K562 (cell line): ENCODE measurements at regions not wholly inside any gene's neighbourhood (a gene's known extent, or its start where the extent isn't known, plus 50 kb on each side); places are given as distances from the start of the nearest gene placed in this dataset.

Experiments used
- ATAC-seq: fragments of 200-7000 bp; cut with Tn5 transposase; 3 replicates; pipeline ENCODE4 v1.9.1; 2020; ENCODE audit warnings: moderate library complexity
- BruUV-seq: library from RNA; stranded (reverse); fragments of 400-500 nt; replicated peaks from 2 replicates; lab custom pipeline; 2021; lab: Mats Ljungman, UMichigan
- CTCF ChIA-PET: fragments of 300-600 bp; formaldehyde crosslinking; extraction: SDS; loops from one replicate; lab custom pipeline; 2021; ENCODE audit warnings: low intra/inter-chr PET ratio; lab: Yijun Ruan, JAX
- POLR2A ChIA-PET: fragments of 300-600, 350-650 bp; sonication (Branson Sonifier 250); formaldehyde crosslinking; extraction: SDS; loops from one replicate; lab custom pipeline; 2021; ENCODE audit warnings: antibody characterized with exemption, inconsistent platforms; lab: Yijun Ruan, JAX
- DNase-seq, 4 experiments: peaks; one replicate each; pipeline versions ENCODE4 v3.0.0 to v3.0.0-alpha.2; 2011 to 2018; ENCODE audit warnings: low spot score in 3 of 4, mixed read lengths in 3 of 4; ENCODE audit errors: extremely low read depth in 1 of 4
- FAIRE-seq: peaks from 2 replicates; lab custom pipeline; 2011; peaks lifted over from hg19 to GRCh38; lab: Jason Lieb, UNC
- H2AFZ ChIP-seq: 2 replicates; pipeline ENCODE4 v1.6.0; 2011; ENCODE audit warnings: low read depth, low read length, control low read depth, inconsistent platforms
- H3K27ac ChIP-seq: fragments of 200-600 bp; 3 replicates; pipeline ENCODE4 v1.8.0; 2011; ENCODE audit warnings: low read depth, mild to moderate bottlenecking, control low read depth, inconsistent platforms, low read length, moderate library complexity, mixed read lengths; ENCODE audit errors: extremely low read depth
- H3K27me3 ChIP-seq, 2 experiments: fragments of 300-600 bp in 1 of 2; 2 replicates in 1 of 2; 3 replicates in 1 of 2; pipeline versions ENCODE4 v1.6.0 to v1.8.0; 2011; ENCODE audit warnings: inconsistent platforms in 2 of 2, low read length in 2 of 2, mild to moderate bottlenecking in 1 of 2, mixed read lengths in 1 of 2, moderate library complexity in 1 of 2; ENCODE audit not compliant: control insufficient read depth in 2 of 2, insufficient read depth in 2 of 2
- H3K36me3 ChIP-seq: fragments of 300-600 bp; 3 replicates; pipeline ENCODE4 v1.8.0; 2011; ENCODE audit warnings: mild to moderate bottlenecking, low read length, inconsistent platforms; ENCODE audit not compliant: control insufficient read depth, insufficient read depth
- H3K4me1 ChIP-seq, 2 experiments: fragments of 200-600 bp in 1 of 2; replicated peaks in 1 of 2; 2 replicates in 1 of 2; 3 replicates in 1 of 2; pipeline versions ENCODE4 v1.5.1 to v1.8.0; 2011; ENCODE audit warnings: inconsistent platforms in 2 of 2, low read length in 2 of 2, mild to moderate bottlenecking in 1 of 2, mixed read lengths in 1 of 2, moderate library complexity in 1 of 2; ENCODE audit not compliant: control insufficient read depth in 2 of 2, insufficient read depth in 2 of 2
- H3K4me2 ChIP-seq: 2 replicates; pipeline ENCODE4 v1.6.1; 2011; ENCODE audit warnings: low read length, control low read depth, inconsistent platforms, mixed read lengths; ENCODE audit not compliant: insufficient read depth
- H3K4me3 ChIP-seq: fragments of 200-600 bp; sonication (generic), shearing (Covaris generic); 2 replicates; pipeline ENCODE4 v1.5.1; 2016; ENCODE audit warnings: control low read depth, inconsistent platforms
- H3K79me2 ChIP-seq: fragments of 200-600 bp; 3 replicates; pipeline ENCODE4 v1.8.0; 2011; ENCODE audit warnings: low read length, inconsistent platforms; ENCODE audit not compliant: control insufficient read depth, insufficient read depth
- H3K9ac ChIP-seq, 2 experiments: 2 replicates each; pipeline versions ENCODE4 v1.6.0 to v1.6.1; 2011; ENCODE audit warnings: low read depth in 2 of 2, low read length in 2 of 2, control low read depth in 1 of 2, inconsistent platforms in 1 of 2, mild to moderate bottlenecking in 1 of 2, mixed read lengths in 1 of 2; ENCODE audit not compliant: insufficient read depth in 1 of 2
- H3K9me1 ChIP-seq: one replicate; pipeline ENCODE4 v1.6.0; 2011; ENCODE audit warnings: inconsistent platforms, mild to moderate bottlenecking, low read length, moderate library complexity; ENCODE audit not compliant: control insufficient read depth, insufficient read depth
- H3K9me3 ChIP-seq: replicated peaks from 2 replicates; pipeline ENCODE4 v1.5.1; 2011; ENCODE audit warnings: low read depth, low read length, inconsistent platforms; ENCODE audit not compliant: control insufficient read depth, insufficient read depth
- H4K20me1 ChIP-seq: replicated peaks from 2 replicates; pipeline ENCODE4 v1.6.1; 2011; ENCODE audit warnings: low read length, inconsistent platforms, mixed read lengths; ENCODE audit not compliant: control insufficient read depth, insufficient read depth
- BCOR ChIP-seq: fragments of 450-650 bp; IDR thresholded peaks from 2 replicates; pipeline ENCODE4 v1.6.1; 2016
- EP300 ChIP-seq: IDR thresholded peaks from 2 replicates; pipeline ENCODE4 v1.6.1; 2012; ENCODE audit warnings: low read length, improper control_type of control experiment
- ETV5 ChIP-seq: sonication (generic); formaldehyde crosslinking; IDR thresholded peaks from 2 replicates; pipeline ENCODE4 v1.4.0; 2020; ENCODE audit warnings: low read depth, mild to moderate bottlenecking, missing genetic modification reagents
- HNRNPH1 ChIP-seq: fragments of 200-400 bp; formaldehyde crosslinking; optimal IDR thresholded peaks from 2 replicates; pipeline ENCODE3; 2017; ENCODE audit warnings: low read depth, mild to moderate bottlenecking, low read length, moderate library complexity
- HNRNPLL ChIP-seq: fragments of 200-400 bp; formaldehyde crosslinking; IDR thresholded peaks from 2 replicates; pipeline ENCODE4 v1.6.1; 2017; ENCODE audit warnings: low read length, low read depth, mild to moderate bottlenecking; ENCODE audit not compliant: poor library complexity, severe bottlenecking
- KLF10 ChIP-seq: fragments of 250-450 bp; sonication (Bioruptor Pico); IDR thresholded peaks from 2 replicates; pipeline ENCODE4 v1.6.1; 2021; ENCODE audit warnings: matching md5 sums
- KLF13 ChIP-seq: fragments of 450-650 bp; IDR thresholded peaks from 2 replicates; pipeline ENCODE4 v1.6.1; 2016; ENCODE audit warnings: missing genetic modification characterization, low read depth, mild to moderate bottlenecking, missing compliant biosample characterization, moderate library complexity, borderline replicate concordance
- LARP7 ChIP-seq: fragments of 450-650 bp; IDR thresholded peaks from 2 replicates; pipeline ENCODE4 v1.6.1; 2016
- MIER1 ChIP-seq: fragments of 450-650 bp; IDR thresholded peaks from 2 replicates; pipeline ENCODE4 v1.6.1; 2016; ENCODE audit warnings: antibody characterized with exemption, mild to moderate bottlenecking, low read depth
- NFE2L1 ChIP-seq: fragments of 450-650 bp; IDR thresholded peaks from 2 replicates; pipeline ENCODE4 v1.6.1; 2016; ENCODE audit warnings: missing genetic modification characterization, low read depth, mild to moderate bottlenecking, missing compliant biosample characterization, moderate library complexity, borderline replicate concordance
- PTTG1 ChIP-seq: fragments of 450-650 bp; IDR thresholded peaks from 2 replicates; pipeline ENCODE4 v1.6.1; 2016; ENCODE audit warnings: low read depth, mild to moderate bottlenecking, missing genetic modification characterization, missing compliant biosample characterization
- WGBS: fragments of 100-300 bp; shearing (Covaris generic); methylation state at CpG from one replicate; pipeline ENCODE4 v1.1.6; 2016; ENCODE audit warnings: low coverage, mixed read lengths; ENCODE audit not compliant: insufficient coverage; ENCODE audit errors: missing lambda C conversion rate; 5-methylcytosine and 5-hydroxymethylcytosine counted together
- in situ Hi-C: fragments of 300-500 bp; cut with MboI; formaldehyde crosslinking; loops from 4 replicates; pipeline ENCODE4 v1.15.0; 2018; ENCODE audit warnings: inconsistent platforms, mixed read lengths
- intact Hi-C: fragments of 100-400 bp; cut with micrococcal nuclease; formaldehyde crosslinking; loops from 2 replicates; pipeline ENCODE4 v1.14.2; 2022
- TF ChIP-seq, protein P1 (sequence below): fragments of 250-450 bp; sonication (Bioruptor Pico); IDR thresholded peaks from 2 replicates; pipeline ENCODE4 v1.5.0; 2021
- TF ChIP-seq, protein P2 (sequence below): fragments of 450-650 bp; IDR thresholded peaks from 2 replicates; pipeline ENCODE4 v1.6.1; 2017; ENCODE audit warnings: antibody characterized with exemption
- TF ChIP-seq, protein P3 (sequence below), 2 experiments: fragments of 250-450 bp in 1 of 2; fragments of 450-650 bp in 1 of 2; sonication (Bioruptor Pico) in 1 of 2; IDR thresholded peaks; 2 replicates each; pipeline versions ENCODE4 v1.6.1 to v1.8.0; 2016 to 2021; ENCODE audit warnings: mild to moderate bottlenecking in 2 of 2, moderate library complexity in 2 of 2, missing compliant biosample characterization in 1 of 2, missing genetic modification characterization in 1 of 2
- TF ChIP-seq, protein P4 (sequence below): fragments of 450-650 bp; IDR thresholded peaks from 2 replicates; pipeline ENCODE4 v1.6.1; 2016; ENCODE audit warnings: low read depth, mild to moderate bottlenecking, moderate library complexity

DNA sequence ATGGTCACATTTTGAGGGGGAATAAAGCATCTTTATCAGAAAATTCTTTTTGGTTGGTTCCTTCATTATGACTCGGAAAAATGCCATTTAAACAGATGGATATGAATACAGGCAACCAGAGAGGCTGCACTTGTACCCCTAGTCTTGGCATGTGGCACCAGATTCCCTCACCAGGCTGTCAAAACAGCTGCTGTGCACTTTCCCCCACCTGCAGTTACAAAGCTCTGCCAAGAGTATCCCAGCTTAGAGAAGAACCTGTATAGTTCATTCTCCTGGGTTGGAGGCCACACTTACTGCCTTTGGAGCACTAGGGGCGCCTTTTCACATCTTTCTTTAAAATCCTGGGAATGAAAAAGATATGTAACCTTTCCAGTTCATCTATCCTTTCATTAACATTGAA is 190.3 kb downstream of the KIF2B start (continued):
- TF ChIP-seq NFE2L1 (tag) (no peak), KLF10 (CRISPR knock-in tag) (no peak), BCOR (no peak), HNRNPLL (no peak)

DNA sequence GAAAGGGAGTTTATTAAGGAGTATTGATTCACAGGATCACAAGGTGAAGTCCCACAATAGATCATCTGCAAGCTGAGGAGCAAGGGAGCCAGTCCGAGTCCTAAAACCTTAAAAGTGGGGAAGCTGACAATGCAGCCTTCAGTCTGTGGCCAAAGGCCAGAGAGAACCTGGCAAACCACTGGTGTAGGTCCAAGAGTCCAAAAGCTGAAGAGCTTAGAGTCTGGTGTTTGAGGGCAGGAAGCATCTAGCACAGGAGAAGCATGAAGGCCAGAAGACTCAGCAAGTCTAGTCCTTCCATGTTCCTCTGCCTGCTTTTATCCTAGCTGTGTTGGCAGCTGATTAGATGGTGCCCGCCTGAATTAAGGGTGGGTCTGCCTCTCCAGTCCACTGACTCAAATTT is 193.0 kb downstream of the KIF2B start:
- Histone ChIP-seq H3K9me3 (no peaks in the 10 kb centered on the region), H3K9ac (no peak overlapping the region), H2AFZ (no peak overlapping the region)

More for the DNA sequence above, 193.0 kb downstream of the KIF2B start:
- BruUV-seq: no TSS peak
- no peak for TF ChIP-seq LARP7
- TF ChIP-seq, protein P1, sequence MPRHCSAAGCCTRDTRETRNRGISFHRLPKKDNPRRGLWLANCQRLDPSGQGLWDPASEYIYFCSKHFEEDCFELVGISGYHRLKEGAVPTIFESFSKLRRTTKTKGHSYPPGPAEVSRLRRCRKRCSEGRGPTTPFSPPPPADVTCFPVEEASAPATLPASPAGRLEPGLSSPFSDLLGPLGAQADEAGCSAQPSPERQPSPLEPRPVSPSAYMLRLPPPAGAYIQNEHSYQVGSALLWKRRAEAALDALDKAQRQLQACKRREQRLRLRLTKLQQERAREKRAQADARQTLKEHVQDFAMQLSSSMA (CRISPR knock-in tag): no peak
- TF ChIP-seq HNRNPH1: no peak
- TF ChIP-seq, protein P2, sequence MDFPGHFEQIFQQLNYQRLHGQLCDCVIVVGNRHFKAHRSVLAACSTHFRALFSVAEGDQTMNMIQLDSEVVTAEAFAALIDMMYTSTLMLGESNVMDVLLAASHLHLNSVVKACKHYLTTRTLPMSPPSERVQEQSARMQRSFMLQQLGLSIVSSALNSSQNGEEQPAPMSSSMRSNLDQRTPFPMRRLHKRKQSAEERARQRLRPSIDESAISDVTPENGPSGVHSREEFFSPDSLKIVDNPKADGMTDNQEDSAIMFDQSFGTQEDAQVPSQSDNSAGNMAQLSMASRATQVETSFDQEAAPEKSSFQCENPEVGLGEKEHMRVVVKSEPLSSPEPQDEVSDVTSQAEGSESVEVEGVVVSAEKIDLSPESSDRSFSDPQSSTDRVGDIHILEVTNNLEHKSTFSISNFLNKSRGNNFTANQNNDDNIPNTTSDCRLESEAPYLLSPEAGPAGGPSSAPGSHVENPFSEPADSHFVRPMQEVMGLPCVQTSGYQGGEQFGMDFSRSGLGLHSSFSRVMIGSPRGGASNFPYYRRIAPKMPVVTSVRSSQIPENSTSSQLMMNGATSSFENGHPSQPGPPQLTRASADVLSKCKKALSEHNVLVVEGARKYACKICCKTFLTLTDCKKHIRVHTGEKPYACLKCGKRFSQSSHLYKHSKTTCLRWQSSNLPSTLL: no peak
- TF ChIP-seq EP300: no peak
- TF ChIP-seq MIER1: no peak
- no peak for TF ChIP-seq KLF13 (tag)
- TF ChIP-seq, protein P3, sequence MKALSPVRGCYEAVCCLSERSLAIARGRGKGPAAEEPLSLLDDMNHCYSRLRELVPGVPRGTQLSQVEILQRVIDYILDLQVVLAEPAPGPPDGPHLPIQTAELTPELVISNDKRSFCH (CRISPR knock-in tag; IDR thresholded peaks at IDR 0.05): no peak
- TF ChIP-seq, protein P3 (tag; IDR thresholded peaks at IDR 0.05): no peak
- no peak for TF ChIP-seq ETV5 (CRISPR knock-in tag)
- no peak for TF ChIP-seq PTTG1 (tag)
- TF ChIP-seq, protein P4, sequence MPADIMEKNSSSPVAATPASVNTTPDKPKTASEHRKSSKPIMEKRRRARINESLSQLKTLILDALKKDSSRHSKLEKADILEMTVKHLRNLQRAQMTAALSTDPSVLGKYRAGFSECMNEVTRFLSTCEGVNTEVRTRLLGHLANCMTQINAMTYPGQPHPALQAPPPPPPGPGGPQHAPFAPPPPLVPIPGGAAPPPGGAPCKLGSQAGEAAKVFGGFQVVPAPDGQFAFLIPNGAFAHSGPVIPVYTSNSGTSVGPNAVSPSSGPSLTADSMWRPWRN: no peak
- FAIRE-seq (no peak), ATAC-seq (no peak), DNase-seq (no peak)
- in situ Hi-C loops (no loop called here), intact Hi-C loops (no loop called here)
- Histone ChIP-seq H3K4me2 (no peak overlapping the region), H3K27ac (no peak overlapping the region), H3K36me3 (no peaks in the 10 kb centered on the region), H4K20me1 (no peaks in the 10 kb centered on the region), H3K4me3 (no peak overlapping the region), H3K4me1 (no peaks in the 10 kb centered on the region), H3K9me1 (no peaks in the 10 kb centered on the region), H3K79me2 (no peaks in the 10 kb centered on the region), H3K27me3 (no peaks in the 10 kb centered on the region)
- 3% methylated on average over 2 of the region's 2 CpGs for WGBS
- ChIA-PET POLR2A (no interaction called here), CTCF (no interaction called here)
